HG02798 (cell line): ENCODE measurements at regions not wholly inside any gene's neighbourhood (a gene's known extent, or its start where the extent isn't known, plus 50 kb on each side); places are given as distances from the start of the nearest gene placed in this dataset.
"Not testable (repeated sequence)": the region's sequence is repeated elsewhere in the genome, so short reads cannot be mapped to it uniquely, and the experiment has no call there.

ENCODE experiments used
- ATAC-seq: cut with Tn5 transposase; IDR thresholded peaks from one replicate; pipeline ENCODE4 v1.9.1; 2021; ENCODE audit warnings: mild to moderate bottlenecking; ENCODE audit not compliant: unreplicated experiment, poor library complexity

DNA sequence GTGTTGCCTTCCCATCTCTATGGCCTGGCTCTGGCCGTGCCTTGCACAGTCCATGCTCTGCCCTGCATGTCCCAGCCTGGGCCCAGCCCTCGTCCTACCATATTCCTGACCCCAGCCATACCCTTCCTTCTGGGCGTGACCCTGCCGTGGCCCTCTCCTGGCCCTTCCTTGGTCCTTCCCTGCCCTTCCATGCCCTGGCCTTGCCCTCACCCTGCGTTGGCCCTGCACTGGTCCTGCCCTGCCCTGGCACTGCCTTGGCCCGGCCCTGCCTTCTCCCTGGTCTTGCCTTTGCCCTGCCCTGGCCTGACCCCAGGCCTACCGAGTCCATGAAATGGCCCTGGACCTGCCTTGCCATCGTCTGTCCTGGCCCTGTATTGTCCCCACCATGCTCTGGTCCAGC, 1561.8 kb downstream of the RPIA start:
- ATAC-seq = not testable (repeated sequence)

GRCh38 chr2:90266888-90267287, 1575.4 kb downstream of the RPIA start:
- ATAC-seq = not testable (repeated sequence)

DNA sequence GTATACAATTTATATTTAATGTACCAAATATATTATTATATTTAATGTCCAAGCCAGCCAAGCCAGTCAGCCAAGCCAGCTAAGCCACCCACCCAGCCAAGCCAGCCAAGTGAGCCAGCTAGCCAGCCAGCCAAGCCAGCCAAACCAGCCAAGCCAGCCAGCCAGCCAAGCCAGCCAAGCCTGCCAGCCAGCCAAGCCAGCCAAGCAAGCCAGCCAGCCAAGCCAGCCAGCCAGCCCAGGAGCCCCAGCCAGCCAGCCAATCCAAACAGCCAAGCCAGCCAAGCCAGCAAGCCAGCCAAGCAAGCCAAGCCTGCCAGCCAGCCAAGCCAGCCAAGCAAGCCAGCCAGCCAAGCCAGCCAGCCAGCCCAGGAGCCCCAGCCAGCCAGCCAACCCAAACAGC, 1596.3 kb downstream of the RPIA start:
- ATAC-seq = not testable (repeated sequence)

DNA sequence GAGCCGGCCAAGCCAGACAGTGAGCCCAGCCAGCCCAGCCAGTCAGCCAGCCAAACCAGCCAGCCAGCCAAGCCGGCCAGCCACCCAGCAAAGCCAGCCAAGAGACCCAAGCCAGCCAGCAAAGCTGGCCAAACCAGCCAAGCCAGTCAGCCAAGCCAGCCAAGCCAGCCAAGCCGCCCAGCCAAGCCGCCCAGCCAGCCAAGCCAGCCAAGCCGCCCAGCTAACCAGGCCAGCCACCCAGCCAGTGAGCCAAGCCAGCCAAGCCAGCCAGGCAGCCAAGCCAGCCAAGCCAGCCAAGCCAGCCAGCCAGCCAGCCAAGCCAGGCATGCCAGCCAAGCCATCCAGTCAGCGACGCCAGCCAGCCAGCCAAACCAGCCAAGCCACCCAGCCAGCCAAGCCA, 1596.9 kb downstream of the RPIA start:
- ATAC-seq = not testable (repeated sequence)

DNA sequence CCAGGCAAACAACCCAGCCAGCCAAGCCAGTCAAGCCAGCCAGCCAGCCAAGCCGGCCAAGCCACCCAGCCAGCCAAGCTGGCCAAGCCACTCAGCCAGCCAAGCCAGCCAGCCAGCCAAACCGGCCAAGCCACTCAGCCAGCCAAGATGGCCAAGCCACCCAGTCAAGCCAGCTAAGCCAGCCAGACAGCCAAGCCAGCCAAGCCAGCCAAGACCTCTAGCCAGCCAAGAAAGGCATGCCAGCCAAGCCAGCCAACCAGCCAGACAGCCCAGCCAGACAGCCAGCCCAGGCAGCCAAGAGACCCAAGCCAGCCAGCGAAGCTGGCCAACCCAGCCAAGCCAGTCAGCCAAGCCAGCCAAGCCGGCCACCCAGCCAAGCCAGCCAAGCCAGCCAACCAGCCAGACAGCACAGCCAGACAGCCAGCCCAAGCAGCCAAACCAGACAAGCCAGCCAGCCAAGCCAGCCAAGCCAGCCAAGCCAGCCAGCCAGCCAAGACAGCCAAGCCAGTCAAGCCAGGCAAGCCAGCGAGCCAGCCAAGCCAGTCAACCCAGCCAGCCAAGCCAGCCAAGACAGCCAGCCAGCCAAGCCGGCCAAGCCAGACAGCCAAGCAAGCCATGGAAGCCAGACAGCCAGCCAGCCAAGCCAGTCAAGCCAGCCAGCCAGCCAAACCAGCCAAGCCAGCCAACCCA, 1598.0 kb downstream of the RPIA start:
- not testable (repeated sequence) for ATAC-seq

- not testable (repeated sequence) for ATAC-seq
Measured at GRCh38 chr2:90290701-90291100, 1599.2 kb downstream of the RPIA start.

GRCh38 chr2:90291168-90291883, 1599.9 kb downstream of the RPIA start:
- not testable (repeated sequence) for ATAC-seq

DNA sequence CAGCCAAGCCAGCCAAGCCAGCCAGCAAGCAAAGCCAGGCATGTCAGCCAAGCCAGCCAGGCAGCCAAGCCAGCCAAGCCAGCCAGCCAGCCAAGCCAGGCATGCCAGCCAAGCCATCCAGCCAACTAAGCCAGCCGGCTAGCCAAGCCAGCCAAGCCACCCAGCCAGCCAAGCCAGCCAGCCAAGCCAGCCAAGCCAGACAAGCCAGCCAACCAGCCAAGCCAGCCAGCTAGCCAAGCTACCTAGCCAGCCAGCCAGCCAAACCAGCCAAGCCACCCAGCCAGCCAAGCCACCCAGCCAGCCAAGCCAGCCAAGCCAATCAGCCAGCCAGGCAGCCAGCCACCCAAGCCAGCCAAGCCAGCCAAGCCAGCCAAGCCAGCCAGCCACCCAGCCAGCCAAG, 1600.5 kb downstream of the RPIA start:
- not testable (repeated sequence) for ATAC-seq

DNA sequence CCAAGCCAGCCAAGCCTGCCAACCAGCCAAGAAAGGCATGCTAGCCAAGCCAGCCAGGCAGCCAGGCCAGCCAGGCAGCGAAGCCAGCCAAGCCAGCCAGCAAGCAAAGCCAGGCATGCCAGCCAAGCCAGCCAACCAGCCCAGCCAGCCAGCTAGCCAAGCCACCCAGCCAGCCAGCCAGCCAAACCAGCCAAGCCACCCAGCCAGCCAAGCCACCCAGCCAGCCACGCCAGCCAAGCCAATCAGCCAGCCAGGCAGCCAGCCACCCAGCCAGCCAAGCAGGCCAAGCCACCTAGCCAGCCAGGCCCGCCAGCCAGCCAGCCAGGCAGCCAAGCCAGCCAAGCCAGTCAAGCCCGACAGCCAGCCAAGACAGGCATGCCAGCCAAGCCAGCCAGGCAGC, 1601.0 kb downstream of the RPIA start:
- not testable (repeated sequence) for ATAC-seq

GRCh38 chr2:90293224-90293623, 1601.8 kb downstream of the RPIA start:
- ATAC-seq = not testable (repeated sequence)

GRCh38 chr2:90293806-90294205, 1602.3 kb downstream of the RPIA start:
- ATAC-seq = not testable (repeated sequence)

DNA sequence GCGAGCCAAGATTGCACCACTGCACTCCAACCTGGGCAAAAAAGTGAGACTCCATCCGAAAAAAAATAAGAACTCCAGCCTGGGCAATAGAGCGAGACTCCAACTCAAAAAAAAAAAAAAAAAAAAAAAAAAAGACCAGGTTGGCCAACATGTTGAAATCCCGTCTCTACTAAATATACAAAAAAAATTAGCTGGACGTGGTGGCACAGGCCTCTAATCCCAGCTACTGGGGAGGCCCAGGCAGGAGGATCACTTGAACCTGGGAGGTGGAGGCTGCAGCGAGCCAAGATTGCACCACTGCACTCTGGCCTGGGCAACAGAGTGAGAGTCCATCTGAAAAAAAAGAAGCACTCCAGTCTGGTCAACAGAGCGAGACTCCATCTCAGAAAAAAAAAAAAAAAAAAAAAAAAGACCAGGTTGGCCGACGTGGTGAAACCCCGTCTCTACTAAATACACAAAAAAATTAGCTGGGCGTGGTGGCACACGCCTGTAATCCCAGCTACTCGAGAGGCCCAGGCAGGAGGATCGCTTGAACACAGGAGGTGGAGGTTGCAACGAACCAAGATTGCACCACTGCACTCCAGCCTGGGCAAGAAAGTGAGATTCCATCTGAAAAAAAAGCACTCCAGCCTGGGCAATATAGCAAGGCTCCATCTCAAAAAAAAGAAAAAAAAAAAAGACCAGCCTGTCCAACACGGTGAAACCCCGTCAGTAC, 1603.7 kb downstream of the RPIA start:
- not testable (repeated sequence) for ATAC-seq

DNA sequence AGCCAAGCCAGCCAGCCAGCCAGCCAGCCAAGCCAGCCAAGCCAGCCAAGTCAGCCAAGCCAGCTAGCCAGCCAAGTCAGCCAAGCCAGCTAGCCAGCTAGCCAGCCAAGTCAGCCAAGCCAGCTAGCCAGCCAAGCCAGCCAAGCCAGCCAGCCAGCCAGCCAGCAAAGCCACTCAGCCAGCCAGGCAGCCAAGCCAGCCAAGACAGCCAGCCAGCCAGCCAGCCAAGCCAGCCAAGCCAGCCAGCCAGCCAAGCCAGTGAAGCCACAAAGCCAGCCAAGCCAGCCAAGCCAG, 1605.0 kb downstream of the RPIA start:
- not testable (repeated sequence) for ATAC-seq

- ATAC-seq = not testable (repeated sequence)
Measured at GRCh38 chr2:90297701-90298100, 1606.2 kb downstream of the RPIA start.

- ATAC-seq = not testable (repeated sequence)
Measured at GRCh38 chr2:90298126-90298755, 1606.8 kb downstream of the RPIA start.

GRCh38 chr2:90298983-90299382, 1607.5 kb downstream of the RPIA start:
- ATAC-seq = not testable (repeated sequence)

DNA sequence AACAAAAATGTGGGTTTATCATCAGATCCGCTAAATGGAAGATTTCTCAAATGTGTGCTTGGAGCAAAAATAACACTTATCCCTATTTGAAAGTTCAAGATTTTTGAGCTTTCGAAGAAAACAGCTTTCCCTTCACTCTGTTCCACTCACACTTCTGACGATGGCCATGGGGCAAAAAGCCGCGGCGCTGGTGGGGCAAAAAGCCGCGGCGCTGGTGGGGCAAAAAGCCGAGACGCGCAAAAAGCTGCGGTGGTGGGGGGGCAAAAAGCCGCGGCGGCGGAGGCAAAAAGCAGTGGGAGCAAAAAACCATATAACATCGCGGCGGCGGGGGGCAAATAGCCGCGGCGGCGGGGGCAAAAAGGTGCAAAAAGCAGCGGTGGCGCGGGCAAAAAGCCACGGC, 1631.5 kb downstream of the RPIA start:
- not testable (repeated sequence) for ATAC-seq

GRCh38 chr2:90323612-90324558, 1632.4 kb downstream of the RPIA start:
- not testable (repeated sequence) for ATAC-seq

DNA sequence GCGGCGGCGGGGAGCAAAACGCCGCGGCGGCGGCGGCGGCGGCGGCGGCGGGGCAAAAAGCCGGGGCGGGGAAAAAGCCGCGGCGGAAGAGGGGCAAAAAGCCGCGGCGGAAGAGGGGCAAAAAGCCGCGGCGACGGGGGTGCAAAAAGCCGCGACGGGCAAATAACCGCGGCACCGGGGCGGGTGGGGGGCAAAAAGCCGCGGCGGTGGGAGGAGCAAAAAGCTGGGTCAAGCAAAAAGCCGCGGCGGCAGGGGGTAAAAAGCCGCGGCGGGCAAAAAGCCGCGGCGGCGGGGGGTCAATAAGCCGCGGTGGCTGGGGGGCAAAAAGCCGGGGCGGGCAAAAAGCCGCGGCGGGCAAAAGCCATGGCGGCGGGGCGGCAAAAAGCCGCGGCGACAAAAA, 1633.2 kb downstream of the RPIA start:
- ATAC-seq = not testable (repeated sequence)
